NCI-H748 (cell line): ENCODE measurements at regions not wholly inside any gene's neighbourhood (a gene's known extent, or its start where the extent isn't known, plus 50 kb on each side); places are given as distances from the start of the nearest gene placed in this dataset.
A peak's percentile ranks its signal among the peaks of the same experiment; 100 is the strongest.
"Not testable (repeated sequence)": the region's sequence is repeated elsewhere in the genome, so short reads cannot be mapped to it uniquely, and the experiment has no call there.

Source experiments
- DNase-seq: peaks from one replicate; lab custom pipeline; 2025; ENCODE audit not compliant: unreplicated experiment; lab: John Stamatoyannopoulos, UW

DNA sequence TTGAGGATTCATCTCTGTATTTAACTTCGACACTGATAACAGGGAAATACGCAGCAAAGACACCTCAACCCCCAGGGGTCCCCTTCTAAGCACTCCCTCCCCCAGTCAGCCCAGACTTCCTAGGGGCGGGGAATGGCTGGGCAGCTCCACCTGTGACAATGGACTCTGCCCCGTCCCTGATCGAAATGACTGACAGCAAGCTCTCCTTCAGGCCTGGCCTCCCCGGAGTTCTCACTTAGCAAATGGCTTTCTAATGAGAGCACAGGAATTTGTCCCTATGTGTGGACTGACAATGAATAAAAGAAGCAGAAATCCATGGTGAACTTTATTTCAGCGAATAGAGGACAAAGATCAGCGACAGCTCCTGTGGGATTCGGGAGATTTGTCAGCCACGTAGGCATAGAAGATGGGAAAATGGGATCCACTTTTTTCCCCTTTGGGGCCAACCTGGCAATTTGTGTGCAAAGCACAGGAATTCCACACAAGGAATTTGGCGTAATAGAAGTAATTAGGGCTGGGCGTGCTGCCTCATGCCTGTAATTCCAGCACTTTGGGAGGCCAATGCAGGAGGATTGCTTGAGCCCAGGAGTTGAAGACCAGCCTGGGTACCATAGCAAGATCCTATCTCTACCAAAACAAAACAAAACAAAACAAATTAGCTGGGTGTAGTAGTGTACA is 63.8 kb downstream of the TNFAIP2 start:
- DNase-seq, result no peak

DNA sequence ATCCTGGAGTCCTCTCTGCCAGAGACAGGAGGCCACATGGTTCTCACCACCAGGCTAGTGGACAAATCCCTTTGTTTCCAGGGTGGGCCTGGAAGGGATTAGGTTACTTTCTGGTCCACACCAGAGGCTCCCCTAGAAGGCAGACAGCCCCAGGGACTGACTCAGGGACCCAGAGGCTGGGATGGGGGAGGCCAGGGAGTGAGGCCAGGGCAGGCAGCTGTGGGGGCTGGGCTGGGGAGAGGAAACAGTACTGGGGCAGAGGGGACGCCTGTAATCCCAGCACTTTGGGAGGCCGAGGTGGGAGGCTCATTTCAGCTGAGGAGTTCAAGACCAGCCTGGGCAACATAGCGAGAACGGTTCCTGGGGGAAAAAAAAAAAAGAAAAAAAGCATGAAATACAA is 64.7 kb downstream of the TNFAIP2 start:
- no peak for DNase-seq

DNA sequence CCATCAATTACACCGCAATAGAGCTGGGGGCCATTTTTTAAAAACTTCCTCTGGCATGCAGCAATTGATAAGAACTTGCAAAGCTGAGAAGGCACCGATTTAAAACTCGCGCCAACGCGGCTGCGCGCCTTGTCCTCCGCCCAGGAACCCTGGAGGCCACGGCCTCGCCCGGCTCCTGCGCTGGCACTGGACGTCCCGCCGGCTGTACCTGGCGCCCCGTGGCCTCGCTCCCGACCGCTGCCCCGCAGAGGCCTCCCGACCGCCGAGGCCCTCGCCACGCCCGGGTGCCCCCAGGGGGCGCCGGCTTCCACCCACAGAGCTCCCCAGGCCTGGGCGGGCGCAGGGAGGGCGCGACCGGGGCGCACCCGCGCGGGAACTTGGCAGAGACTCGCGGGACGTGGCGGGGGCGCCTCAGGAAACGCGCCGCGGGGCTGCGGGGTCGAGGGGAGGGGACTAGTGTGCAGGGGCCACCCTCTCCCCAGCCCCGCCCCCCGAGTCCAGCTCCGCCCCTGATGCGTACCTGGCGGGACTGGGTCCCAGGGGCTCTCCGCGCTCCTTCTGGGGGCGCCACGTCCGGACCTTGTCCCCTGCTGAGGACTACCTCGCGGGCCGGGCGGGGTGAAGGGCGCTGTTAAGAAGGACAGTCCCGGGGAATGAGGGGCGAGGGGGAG is 65.7 kb downstream of the TNFAIP2 start:
- no peak for DNase-seq

DNA sequence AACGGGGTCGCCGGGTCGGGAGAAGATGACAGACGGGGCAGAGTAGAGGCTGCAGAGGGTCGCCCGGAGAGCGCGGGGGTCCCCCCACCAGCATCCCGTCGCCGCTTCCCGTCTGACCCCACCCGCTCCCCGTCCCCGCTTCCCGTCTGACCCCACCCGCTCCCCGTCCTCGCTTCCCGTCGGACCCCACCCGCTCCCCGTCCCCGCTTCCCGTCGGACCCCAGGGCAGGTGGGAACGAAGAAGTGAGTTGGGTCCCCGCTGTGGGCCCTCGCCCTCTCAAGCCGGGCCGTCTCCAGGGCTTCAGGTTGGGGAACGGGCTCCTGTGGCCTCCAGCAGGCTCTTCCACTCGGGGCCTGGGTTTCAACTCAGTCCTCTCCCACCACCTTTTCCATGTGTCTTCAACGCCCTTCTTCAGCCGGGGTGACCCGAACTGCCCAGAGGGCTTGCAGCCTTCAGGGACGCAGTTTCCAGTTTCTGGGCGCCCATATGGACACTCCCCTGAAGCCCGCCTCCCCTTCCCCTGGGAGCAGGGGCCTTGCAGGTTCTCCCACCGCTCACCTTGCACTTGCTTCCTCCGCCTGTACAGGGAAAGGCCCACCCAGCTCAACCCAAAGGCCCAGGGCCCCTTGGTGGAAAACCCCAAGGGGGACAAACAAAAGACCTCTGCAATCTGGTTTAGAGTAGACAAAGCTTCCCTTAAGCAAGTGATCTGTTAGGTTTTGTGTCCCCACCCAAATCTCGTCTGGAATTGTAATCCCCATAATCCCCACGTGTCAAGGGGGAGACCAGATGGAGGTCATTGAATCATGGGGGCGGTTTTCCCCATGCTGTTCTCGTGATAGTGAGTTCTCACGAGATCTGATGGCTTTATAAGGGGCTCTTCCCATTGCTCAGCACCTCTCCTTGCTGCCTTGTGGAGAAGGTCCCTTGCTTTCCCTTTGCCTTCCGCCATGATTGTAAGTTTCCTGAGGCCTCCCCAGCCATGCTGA is 66.5 kb downstream of the TNFAIP2 start:
- DNase-seq, result no peak

- no peak for DNase-seq
These were observed 67.5 kb downstream of the TNFAIP2 start for GRCh38 chr14:103190741-103191140.

DNA sequence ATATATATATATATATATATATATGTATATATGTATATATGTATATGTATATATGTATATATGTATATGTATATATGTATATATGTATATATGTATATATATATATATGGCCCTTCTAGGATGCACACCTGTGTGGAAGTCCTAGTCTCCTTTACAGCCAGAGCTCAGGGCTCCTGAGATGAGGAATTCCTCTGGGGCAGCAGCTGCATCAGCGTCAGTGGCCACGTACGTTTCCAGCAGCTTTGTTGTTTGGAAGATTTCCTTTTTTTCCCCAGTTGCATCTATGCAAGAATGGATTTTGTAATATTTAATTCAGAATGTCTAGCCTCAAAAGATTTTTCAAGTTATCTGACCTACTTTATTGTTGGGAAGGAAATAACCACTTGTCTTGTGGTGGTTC is 68.6 kb downstream of the TNFAIP2 start:
- DNase-seq, result no peak

DNA sequence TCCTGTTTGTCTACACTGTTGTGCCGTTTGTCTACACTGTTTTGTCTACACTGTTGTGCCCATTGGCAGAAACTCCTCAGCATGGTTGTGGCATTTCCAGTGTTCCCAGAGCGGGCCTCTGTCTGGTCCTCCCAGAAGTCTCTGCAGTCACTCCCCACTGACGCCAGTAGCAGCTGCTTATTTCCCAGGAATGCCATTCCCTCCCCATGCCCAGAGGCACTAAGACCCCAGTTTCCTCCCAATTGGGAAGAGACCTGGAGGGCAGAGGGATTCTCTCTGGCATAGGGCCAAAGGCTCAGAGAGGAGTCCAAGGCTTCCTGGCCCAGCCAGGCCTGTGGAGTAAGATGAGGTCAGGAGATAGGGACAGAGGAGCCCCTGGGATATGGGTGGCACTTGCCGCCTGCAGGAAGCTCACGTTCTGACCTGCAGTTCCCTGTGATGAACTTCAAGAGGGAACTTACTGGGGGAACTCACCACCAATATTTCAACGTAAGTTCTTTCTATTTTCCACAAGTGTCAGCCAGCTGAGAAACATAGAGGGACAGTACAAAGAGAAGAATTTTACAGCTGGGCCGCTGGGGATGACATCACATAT is 69.1 kb downstream of the TNFAIP2 start:
- no peak for DNase-seq

- DNase-seq, result not testable (repeated sequence)
These were observed 69.6 kb downstream of the TNFAIP2 start for GRCh38 chr14:103192861-103193260.

DNA sequence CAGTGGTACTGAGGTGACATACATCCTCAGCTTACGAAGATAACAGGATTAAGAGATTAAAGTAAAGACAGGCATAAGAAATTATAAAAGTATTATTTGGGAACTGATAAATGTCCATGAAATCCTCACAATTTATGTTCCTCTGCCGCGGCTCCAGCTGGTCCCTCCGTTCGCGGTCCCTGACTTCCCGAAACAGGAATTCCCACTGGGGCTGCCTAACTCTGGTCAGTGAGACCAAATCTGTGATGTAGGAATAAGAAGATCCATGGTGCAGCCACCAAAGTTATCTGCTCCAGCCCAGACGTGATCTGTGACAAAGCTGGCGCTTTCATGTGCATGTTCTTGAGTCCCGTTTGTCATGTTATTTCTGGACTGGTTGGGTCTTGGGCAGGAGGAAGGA is 70.2 kb downstream of the TNFAIP2 start:
- DNase-seq, result not testable (repeated sequence)

- no peak for DNase-seq
These were observed 71.2 kb downstream of the TNFAIP2 start for GRCh38 chr14:103194256-103195045.

DNA sequence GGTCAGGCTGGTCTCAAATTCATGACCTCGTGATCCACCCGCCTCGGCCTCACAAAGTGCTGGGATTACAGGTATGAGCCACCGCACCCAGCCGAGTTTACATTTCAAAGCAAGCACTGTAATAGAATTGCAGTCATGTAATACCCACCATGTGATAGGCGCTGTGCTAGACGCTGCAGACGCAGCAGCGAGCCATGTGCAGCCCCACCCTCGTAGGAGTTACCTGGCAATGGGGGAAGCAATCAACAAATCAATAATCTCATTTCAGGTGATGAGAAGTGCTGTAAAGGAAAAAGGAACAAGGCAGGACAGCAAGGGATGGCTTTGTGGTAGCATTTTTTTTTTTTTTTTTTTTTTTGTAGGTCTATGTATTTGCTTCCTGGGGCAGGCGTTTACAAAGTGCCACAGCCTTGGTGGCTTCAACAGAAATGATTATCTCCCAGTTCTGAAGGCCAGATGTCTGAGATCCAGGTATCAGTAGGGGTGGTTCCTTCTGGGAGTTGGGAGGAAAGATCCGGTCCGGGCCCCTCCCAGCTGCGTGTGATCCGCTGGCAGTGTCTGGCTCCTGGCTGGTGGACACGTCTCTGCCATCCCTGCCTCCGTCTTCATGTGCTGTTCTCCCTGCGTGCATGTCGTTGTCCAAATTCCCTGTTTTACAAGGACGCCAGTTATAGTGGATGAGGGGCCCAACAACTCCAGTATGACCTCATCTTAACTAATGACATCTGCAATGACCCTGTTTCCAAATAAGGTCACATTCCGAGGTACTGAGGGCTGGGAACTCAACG is 72.8 kb downstream of the TNFAIP2 start:
- peak; percentile 25 for DNase-seq

DNA sequence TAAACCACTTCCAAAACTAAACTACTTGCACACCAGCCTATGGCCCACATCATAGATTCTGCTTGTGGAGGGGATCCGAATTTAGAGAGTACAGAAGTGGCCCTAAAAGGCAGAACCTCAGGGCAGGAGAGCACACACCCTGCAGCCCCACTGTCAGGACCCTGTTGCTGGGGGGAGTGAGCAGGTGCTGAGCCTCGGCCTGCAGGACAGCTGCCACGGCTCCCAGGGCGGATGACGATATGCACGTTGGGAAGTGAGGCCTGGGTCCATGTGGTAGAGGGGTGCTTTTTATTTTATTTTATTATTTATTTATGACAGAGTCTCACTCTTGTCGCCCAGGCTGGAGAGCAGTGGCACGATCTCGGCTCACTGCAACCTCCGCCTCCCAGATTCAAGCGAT is 73.5 kb downstream of the TNFAIP2 start:
- no peak for DNase-seq

DNA sequence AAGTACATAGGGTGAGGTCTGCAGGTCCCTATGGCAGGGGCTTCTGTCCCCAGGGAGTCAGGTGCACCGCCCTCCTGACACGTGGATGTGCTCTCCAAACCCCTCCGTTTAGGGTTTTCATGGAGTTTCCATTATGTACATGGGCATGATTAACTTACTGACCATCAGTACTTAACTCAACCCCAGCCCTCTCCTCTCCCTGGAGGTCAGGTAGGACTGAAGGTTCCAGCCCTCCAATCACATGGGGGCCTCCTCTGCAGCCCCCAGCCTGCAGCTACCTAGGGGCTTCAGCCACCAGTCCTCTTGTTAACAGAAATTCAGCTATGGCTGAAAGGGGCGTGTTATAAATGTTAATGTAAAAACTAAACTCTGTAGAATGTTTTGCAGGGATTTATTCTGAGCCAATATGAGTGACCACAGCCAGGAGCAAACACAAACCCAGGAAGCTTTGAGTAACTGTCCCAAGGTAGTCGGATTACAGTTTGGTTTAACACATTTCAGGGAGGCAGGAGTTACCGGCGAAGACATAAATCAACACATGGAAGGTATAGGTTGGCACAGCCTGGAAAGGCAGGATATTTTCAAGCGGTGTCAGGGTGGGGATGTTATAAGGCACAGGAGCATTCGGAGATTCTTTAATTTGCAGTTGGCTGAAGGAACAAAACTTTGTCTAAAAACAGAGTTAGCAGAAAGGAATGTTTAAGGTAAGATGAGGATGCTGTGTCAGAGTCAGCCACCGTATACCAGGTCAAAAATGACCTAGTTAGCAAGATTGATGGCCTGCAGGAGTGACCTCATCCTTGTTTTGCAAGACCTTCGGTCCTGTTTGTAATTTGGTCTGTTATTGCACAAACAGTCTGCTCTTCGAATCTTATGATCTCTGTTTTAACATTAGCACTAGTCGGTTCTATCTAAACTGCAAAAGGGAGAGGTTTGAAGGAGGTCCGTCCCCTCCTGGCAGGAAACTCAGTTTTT is 75.2 kb downstream of the TNFAIP2 start:
- DNase-seq, result no peak

GRCh38 chr14:103199124-103199523 is 75.9 kb downstream of the TNFAIP2 start:
- DNase-seq, result no peak

GRCh38 chr14:103201801-103202200 is 78.5 kb downstream of the TNFAIP2 start:
- DNase-seq, result no peak

DNA sequence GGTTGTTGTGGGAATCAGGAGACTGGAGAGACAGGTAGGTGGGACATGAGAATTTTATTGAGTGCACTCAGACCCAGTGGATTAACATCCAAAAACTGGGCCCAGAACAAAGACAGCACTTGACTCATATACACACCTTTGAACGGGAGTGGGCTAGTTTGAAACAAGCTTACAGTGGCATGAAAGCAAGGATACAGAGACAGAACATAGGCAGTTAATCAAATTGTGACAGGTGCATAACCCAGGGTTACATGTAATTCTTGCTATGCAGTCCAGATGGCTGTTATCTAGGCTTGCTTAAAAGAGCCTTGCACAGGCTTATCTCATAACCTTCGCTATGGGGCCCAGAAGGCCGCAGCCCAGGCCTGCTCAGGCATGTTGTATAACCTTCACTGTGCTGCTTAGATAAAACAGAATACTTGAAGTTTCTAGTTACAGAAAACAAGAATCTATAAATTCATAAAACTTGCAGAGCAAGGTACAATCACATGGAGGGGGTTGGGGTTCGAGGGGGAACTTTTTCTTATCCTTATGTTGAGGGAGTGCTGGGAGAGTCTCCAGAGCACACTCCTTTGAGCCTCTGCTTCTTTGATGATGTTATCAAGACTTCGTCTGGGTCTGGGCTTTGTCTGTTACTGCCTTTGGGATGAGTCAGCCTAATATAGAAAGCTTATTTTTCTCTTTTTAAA is 81.7 kb downstream of the TNFAIP2 start:
- no peak for DNase-seq

GRCh38 chr14:103205541-103205906 is 82.3 kb downstream of the TNFAIP2 start:
- no peak for DNase-seq

GRCh38 chr14:103206023-103206481 is 82.8 kb downstream of the TNFAIP2 start:
- DNase-seq, result no peak
